Psoas muscle (tissue), 7 donors: ENCODE measurements at regions not wholly inside any gene's neighbourhood (a gene's known extent, or its start where the extent isn't known, plus 50 kb on each side); places are given as distances from the start of the nearest gene placed in this dataset.
"Not testable (repeated sequence)": the region's sequence is repeated elsewhere in the genome, so short reads cannot be mapped to it uniquely, and the experiment has no call there.

Source experiments
- ATAC-seq, 4 donors: fragments of 200-7000 bp; cut with Tn5 transposase; one replicate each; pipeline ENCODE4 v1.9.1; 2020; ENCODE audit warnings: moderate library complexity in 3 of 4, mild to moderate bottlenecking in 2 of 4
- DNase-seq, 2 donors: peaks; one replicate each; pipeline ENCODE4 v3.0.0-alpha.2; 2020
- H3K27ac ChIP-seq: fragments of 200-600 bp; one replicate; pipeline ENCODE4 v1.8.0; 2022
- H3K27me3 ChIP-seq, 3 donors: fragments of 200-600 bp in 1 of 3; one replicate each; pipeline versions ENCODE4 v1.6.1 to v1.8.0; 2013 to 2022; ENCODE audit warnings: low read length in 2 of 3, mild to moderate bottlenecking in 2 of 3, moderate library complexity in 1 of 3; ENCODE audit not compliant: insufficient read depth in 3 of 3
- H3K36me3 ChIP-seq, 2 donors: fragments of 200-600 bp in 1 of 2; one replicate each; pipeline versions ENCODE4 v1.6.1 to v1.8.0; 2013 to 2022; ENCODE audit warnings: low read depth in 1 of 2, mild to moderate bottlenecking in 1 of 2, moderate library complexity in 1 of 2; ENCODE audit not compliant: insufficient read depth in 1 of 2
- H3K4me1 ChIP-seq: fragments of 200-600 bp; one replicate; pipeline ENCODE4 v1.8.0; 2022
- H3K4me3 ChIP-seq: fragments of 200-600 bp; one replicate; pipeline ENCODE4 v1.8.0; 2022; ENCODE audit warnings: mild to moderate bottlenecking
- H3K9me3 ChIP-seq: fragments of 200-600 bp; one replicate; pipeline ENCODE4 v1.8.0; 2022
- WGBS, 3 donors: extraction: QIAGEN DNeasy Blood & Tissue Kit; methylation state at CpG; one replicate each; pipeline versions ENCODE4 v1.1.6 to v1.1.7; 2013; 5-methylcytosine and 5-hydroxymethylcytosine counted together
- intact Hi-C, 2 donors: fragments of 100-400 bp; cut with DNase I; formaldehyde crosslinking; loops; one replicate each; pipeline versions ENCODE4 v1.11.0 to v1.14.2; 2022
- TF ChIP-seq, protein P1 (sequence below): fragments of 200-600 bp; IDR thresholded peaks from one replicate; pipeline ENCODE4 v1.8.0; 2022; ENCODE audit warnings: antibody characterized with exemption
- donor health status: healthy with polysubstance abuse.
- donor health status: DM: no; HTN: no; CAD: no; lungs with moderate emphysema.
- donor health status: Bipolar disorder and iron deficiency.
- donor health status: healthy.
- donor health status: DM: yes; HTN: yes; CAD: no.
- donor health status: DM: no; HTN: no; CAD: no.
- donor health status: DM: yes; HTN: yes; CAD: no.

- no peaks in the 10 kb centered on the region for H3K27me3 ChIP-seq
- 82 to 89% (median 87%) methylated on average over 3 of the region's 3 CpGs for WGBS, 3 donors
- ATAC-seq (no peak), DNase-seq (no peak)
- no peaks in the 10 kb centered on the region for H3K4me1 ChIP-seq
- TF ChIP-seq, protein P1, sequence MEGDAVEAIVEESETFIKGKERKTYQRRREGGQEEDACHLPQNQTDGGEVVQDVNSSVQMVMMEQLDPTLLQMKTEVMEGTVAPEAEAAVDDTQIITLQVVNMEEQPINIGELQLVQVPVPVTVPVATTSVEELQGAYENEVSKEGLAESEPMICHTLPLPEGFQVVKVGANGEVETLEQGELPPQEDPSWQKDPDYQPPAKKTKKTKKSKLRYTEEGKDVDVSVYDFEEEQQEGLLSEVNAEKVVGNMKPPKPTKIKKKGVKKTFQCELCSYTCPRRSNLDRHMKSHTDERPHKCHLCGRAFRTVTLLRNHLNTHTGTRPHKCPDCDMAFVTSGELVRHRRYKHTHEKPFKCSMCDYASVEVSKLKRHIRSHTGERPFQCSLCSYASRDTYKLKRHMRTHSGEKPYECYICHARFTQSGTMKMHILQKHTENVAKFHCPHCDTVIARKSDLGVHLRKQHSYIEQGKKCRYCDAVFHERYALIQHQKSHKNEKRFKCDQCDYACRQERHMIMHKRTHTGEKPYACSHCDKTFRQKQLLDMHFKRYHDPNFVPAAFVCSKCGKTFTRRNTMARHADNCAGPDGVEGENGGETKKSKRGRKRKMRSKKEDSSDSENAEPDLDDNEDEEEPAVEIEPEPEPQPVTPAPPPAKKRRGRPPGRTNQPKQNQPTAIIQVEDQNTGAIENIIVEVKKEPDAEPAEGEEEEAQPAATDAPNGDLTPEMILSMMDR, result no peak
- intact Hi-C loops, result no loop called here
- no peak overlapping the region for H3K4me3 ChIP-seq
- no peak overlapping the region for H3K27ac ChIP-seq
- H3K36me3 ChIP-seq, result no peaks in the 10 kb centered on the region
- no peaks in the 10 kb centered on the region for H3K9me3 ChIP-seq
Observed at GRCh38 chr10:77721815-77722214, 84.2 kb upstream of the KCNMA1 start.

- intact Hi-C loops, result loop anchor here in 1 of 2 donors (10.0 kb wide), 1 partner anchor 544 kb away; no protein-coding TSS in a partner anchor
- 46 to 63% (median 57%) methylated on average over 2 of the region's 2 CpGs for WGBS, 3 donors
- Histone ChIP-seq H3K4me1 (no peaks in the 10 kb centered on the region), H3K36me3 (no peaks in the 10 kb centered on the region), H3K4me3 (no peak overlapping the region), H3K27me3 (peaks cover 0 to 2% (median 0%) of the 10 kb centered on the region in 3 donors), H3K27ac (no peak overlapping the region), H3K9me3 (no peaks in the 10 kb centered on the region)
- TF ChIP-seq, protein P1, result no peak
- DNase-seq (no peak), ATAC-seq (no peak)
Observed at GRCh38 chr10:77718957-77719356, 81.3 kb upstream of the KCNMA1 start.

GRCh38 chr10:77718312-77718711, 80.7 kb upstream of the KCNMA1 start:
- intact Hi-C loops, result loop anchor here in 1 of 2 donors (10.0 kb wide), 1 partner anchor 544 kb away; no protein-coding TSS in a partner anchor

GRCh38 chr10:77717336-77717735, 79.7 kb upstream of the KCNMA1 start:
- H3K36me3 ChIP-seq, result no peaks in the 10 kb centered on the region
- no peak for ATAC-seq
- WGBS, 3 donors, result 69 to 72% (median 70%) methylated on average over 3 of the region's 3 CpGs
- H3K27me3 ChIP-seq, result peaks cover 0 to 11% (median 0%) of the 10 kb centered on the region in 3 donors
- TF ChIP-seq, protein P1, result no peak
- H3K4me3 ChIP-seq, result no peak overlapping the region
- H3K9me3 ChIP-seq, result no peaks in the 10 kb centered on the region
- no peak for DNase-seq
- H3K27ac ChIP-seq, result no peak overlapping the region
- intact Hi-C loops, result loop anchor here in 1 of 2 donors (10.0 kb wide), 1 partner anchor 543 kb away; no protein-coding TSS in a partner anchor
- H3K4me1 ChIP-seq, result no peaks in the 10 kb centered on the region

More at GRCh38 chr10:77718312-77718711, 80.7 kb upstream of the KCNMA1 start:
- not testable (repeated sequence) for H3K36me3 ChIP-seq, H3K4me1 ChIP-seq, H3K9me3 ChIP-seq, H3K4me3 ChIP-seq, H3K27ac ChIP-seq, H3K27me3 ChIP-seq, DNase-seq, ATAC-seq
- 78 to 84% (median 82%) methylated on average over 6 of the region's 6 CpGs for WGBS, 3 donors

DNA sequence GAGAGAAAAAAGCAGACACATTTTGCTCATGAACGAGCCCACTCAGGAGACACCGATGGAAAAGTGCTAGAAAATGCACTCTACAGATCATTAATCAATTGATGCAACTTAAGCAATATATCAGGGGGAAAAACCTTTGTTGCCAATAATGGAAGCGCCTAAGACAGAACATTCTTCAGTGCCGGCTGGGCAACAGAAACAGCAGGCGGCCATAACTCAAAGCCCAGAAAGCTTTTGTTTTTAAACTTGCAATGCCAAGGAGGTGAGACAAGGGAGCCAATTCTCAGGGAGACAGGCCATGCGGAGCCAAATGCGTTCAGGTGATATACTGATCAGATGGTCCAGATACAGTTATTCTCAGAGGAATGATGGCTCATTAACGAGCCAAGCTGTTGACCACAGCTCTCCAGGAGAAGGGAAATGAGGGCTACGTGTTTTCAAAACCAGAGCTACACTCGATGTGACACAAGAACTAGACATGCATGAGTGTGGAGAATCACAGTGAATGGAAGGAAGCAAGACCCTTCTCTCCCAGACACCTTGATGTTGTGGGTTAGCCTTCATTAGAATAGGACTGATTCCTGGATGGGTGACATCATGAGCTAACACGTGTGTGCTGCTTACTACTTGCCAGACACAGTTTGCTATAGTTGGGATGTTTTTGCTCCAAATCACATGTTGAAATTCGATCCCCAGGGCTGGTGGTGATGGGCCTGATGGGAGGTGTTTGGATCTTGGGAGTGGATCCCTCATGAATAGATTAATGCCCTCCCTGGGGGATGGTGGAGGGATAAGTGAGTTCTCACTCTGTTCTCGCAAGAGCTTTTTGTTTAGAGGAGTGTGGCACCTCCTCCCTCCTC, 79.1 kb upstream of the KCNMA1 start:
- no peak overlapping the region for H3K27ac ChIP-seq
- intact Hi-C loops, result loop anchor here in 1 of 2 donors (10.0 kb wide), 1 partner anchor 542 kb away; no protein-coding TSS in a partner anchor
- WGBS, 3 donors, result 60 to 61% (median 60%) methylated on average over 13 of the region's 13 CpGs
- no peak overlapping the region for H3K4me3 ChIP-seq
- ATAC-seq (no peak), DNase-seq (no peak)
- H3K9me3 ChIP-seq, result no peaks in the 10 kb centered on the region
- TF ChIP-seq, protein P1, result no peak
- H3K27me3 ChIP-seq, result peaks cover 0 to 18% (median 0%) of the 10 kb centered on the region in 3 donors
- no peaks in the 10 kb centered on the region for H3K4me1 ChIP-seq
- no peaks in the 10 kb centered on the region for H3K36me3 ChIP-seq
